Astrocyte (in vitro differentiated cells and primary cell): ENCODE measurements at regions not wholly inside any gene's neighbourhood (a gene's known extent, or its start where the extent isn't known, plus 50 kb on each side); places are given as distances from the start of the nearest gene placed in this dataset.

ENCODE experiments used
- CTCF ChIP-seq: IDR thresholded peaks from 2 replicates; pipeline ENCODE4 v1.5.1; 2011; ENCODE audit warnings: low read depth, mild to moderate bottlenecking, inconsistent platforms, low read length, moderate library complexity; ENCODE audit not compliant: insufficient read depth
- EZH2 ChIP-seq: IDR thresholded peaks from 2 replicates; pipeline ENCODE4 v1.6.1; 2012; ENCODE audit warnings: mild to moderate bottlenecking, low read length, inconsistent platforms; ENCODE audit not compliant: insufficient read depth

- TF ChIP-seq CTCF (no peak), EZH2 (no peak)
Measured at GRCh38 chr22:48553694-48554308, 1273.9 kb downstream of the BRD1 start.
